ENCODE measurements at regions not wholly inside any gene's neighbourhood (a gene's known extent, or its start where the extent isn't known, plus 50 kb on each side); places are given as distances from the start of the nearest gene placed in this dataset.
A peak's percentile ranks its signal among the peaks of the same experiment; 100 is the strongest.

DNA sequence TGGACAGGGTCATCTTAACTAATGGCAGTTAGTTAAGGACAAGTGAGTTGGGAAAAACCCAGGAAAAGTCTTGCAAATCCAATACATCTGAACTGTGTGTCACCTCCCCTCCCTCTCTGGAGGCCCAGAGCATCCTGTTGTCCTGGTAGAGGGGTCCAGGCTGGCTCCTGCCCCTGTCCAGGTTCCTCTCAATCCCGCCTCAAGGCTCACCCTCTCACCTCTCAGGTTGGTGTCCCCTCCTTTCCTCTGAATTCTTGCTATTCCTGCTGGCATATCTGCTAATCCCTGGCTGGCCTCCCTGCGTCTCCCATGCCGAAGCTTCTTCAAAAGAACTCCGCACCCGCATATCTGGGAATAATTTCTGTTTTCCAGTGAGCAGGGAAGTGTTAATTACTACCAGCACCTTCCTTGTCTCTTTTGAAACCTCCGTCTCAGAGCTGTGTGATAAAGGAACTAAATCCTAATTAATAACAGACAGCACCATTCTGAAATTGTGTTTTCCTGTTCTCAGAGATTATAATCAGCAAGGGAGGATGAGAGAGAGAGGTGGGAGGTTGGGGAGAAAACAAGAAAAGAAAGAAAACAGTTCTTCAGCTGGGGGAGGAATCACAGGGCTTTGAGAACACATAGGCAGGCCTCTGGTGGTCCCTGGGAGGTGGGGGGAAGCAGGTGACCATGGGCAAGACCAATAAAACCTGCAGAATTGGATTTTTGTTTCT, 568.0 kb downstream of the PTPRU start:
- no peak for DNase-seq (ENCODE audit: extremely low spot score)
- ChIA-PET POLR2A (no interaction called here), CTCF (interaction anchor here (1.1 to 1.5 kb wide), 3 partner anchors 17 to 576 kb away, joined by 3 read pairs; no protein-coding TSS in a partner anchor)
- TF ChIP-seq, protein P1, sequence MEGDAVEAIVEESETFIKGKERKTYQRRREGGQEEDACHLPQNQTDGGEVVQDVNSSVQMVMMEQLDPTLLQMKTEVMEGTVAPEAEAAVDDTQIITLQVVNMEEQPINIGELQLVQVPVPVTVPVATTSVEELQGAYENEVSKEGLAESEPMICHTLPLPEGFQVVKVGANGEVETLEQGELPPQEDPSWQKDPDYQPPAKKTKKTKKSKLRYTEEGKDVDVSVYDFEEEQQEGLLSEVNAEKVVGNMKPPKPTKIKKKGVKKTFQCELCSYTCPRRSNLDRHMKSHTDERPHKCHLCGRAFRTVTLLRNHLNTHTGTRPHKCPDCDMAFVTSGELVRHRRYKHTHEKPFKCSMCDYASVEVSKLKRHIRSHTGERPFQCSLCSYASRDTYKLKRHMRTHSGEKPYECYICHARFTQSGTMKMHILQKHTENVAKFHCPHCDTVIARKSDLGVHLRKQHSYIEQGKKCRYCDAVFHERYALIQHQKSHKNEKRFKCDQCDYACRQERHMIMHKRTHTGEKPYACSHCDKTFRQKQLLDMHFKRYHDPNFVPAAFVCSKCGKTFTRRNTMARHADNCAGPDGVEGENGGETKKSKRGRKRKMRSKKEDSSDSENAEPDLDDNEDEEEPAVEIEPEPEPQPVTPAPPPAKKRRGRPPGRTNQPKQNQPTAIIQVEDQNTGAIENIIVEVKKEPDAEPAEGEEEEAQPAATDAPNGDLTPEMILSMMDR (IDR thresholded peaks at IDR 0.05; ENCODE audit: control extremely low read depth, extremely low read depth, low read depth, missing control alignments): no peak

DNA sequence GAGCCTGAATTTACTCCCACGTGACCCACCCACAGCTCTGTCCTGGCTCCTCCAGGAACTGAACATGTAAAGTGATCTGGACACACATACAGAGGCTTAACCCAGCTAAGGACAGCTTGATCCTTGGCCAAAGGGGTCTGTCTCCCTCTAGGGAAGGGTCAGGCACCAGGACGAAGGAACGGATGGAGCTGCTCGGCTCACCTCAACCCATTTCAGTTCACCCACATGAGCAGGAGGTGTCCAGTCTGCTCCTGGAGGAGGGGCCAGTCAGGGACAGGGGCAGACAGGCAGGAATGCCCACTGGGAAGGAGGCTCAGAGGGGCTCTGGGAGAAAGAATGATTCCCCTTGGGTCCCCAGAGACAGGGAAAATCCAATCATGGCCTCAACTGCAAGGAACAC, 567.2 kb downstream of the PTPRU start:
- CTCF ChIA-PET: interaction anchor here (1.1 to 1.5 kb wide), 3 partner anchors 10 to 577 kb away, joined by 3 read pairs; no protein-coding TSS in a partner anchor
- POLR2A ChIA-PET: no interaction called here
- TF ChIP-seq, protein P1 (IDR thresholded peaks at IDR 0.05; ENCODE audit: control extremely low read depth, extremely low read depth, low read depth, missing control alignments): no peak
- DNase-seq (ENCODE audit: extremely low spot score): no peak

DNA sequence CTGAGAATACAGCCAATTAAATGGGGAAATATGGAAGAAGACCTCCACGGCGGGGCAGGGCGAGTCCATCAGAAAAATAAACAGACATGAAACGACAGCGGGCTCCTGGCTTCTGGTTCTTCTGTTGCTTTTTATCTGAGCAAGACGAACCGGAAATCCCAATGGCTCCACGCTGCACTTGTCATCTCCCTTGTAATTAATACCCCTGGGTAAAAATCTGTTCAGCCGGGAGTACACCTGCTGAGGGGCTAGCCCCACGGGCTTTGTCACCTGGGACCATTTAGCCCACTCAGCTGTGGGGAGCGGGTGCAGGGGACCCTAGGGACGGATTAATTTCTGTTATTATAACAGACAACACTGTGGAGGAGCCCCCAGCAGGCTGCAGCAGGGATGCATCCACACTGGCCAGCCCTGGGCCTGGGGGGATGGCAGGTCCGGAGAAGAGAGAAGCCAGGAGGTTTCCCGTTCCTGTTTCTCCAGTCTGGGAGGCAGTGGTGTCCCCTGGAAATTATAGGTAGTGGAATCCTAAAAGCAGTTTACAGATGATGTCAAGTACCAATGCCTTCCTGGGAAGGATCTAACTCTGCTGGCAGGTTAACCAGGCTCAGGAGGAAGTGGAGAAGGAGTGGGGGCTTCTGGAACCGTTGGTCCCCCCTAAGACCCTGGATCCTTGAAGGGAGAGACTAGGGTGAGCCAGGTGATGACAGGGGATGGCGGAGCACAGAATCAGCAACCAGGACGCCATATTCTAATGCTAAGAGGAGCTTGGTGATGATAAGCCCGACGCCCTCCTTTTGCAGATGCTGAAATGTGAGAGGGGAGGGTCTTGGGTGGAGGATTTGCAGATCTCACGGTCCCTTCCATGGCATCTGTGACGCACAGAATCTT, 566.1 kb downstream of the PTPRU start:
- peak; percentile 10 for DNase-seq (ENCODE audit: extremely low spot score)
- ChIA-PET CTCF (interaction anchor here (1.1 kb wide), 1 partner anchor 9 kb away, joined by 3 read pairs; no protein-coding TSS in a partner anchor), POLR2A (no interaction called here)
- TF ChIP-seq, protein P1 (IDR thresholded peaks at IDR 0.05; ENCODE audit: control extremely low read depth, extremely low read depth, low read depth, missing control alignments): no peak

DNA sequence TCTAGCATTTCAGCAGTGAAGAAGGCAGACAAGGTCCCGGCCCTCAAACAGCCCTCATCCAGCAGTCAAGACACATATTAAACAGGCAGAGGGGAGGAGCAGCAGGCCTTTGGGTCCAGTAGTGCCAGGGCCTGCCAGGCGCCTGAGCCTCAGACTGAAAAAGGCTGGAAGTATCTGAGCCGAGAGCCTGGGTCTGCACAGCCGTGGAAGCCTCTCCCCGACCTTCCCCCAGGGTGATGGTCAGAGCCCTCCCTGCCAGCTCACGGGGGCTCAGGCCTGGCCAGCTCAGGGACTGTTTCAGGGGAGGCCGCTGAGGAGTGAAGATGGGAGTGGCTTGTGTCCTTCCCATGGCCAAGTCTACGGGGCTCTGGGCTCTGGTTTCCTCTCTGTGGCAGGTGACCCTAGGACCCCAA, 565.2 kb downstream of the PTPRU start:
- TF ChIP-seq, protein P1 (IDR thresholded peaks at IDR 0.05; ENCODE audit: control extremely low read depth, extremely low read depth, low read depth, missing control alignments): no peak
- ChIA-PET POLR2A (no interaction called here), CTCF (no interaction called here)
- peak; percentile 9 for DNase-seq (ENCODE audit: extremely low spot score)

DNA sequence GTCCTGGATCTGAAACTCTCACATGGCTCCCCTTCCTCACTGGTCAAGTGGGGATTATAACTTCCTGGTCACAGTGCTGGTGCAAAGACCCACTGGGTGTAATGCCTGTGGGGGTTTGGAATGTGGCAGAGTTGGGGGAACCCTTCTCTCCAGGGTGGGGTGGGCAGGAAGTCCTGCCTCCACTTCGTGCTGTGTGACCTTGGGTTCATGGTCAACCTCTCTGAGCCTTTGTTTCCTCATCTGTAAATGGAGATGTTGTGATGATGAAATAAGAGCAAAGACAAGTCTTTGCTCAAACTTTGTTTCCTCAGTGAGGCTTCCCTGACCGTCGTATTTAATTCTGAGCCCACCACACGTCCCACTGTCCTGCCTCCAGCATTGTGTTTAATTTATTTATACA, 564.7 kb downstream of the PTPRU start:
- no peak for DNase-seq (ENCODE audit: extremely low spot score)
- TF ChIP-seq, protein P1 (IDR thresholded peaks at IDR 0.05; ENCODE audit: control extremely low read depth, extremely low read depth, low read depth, missing control alignments): no peak
- ChIA-PET CTCF (no interaction called here), POLR2A (no interaction called here)

DNA sequence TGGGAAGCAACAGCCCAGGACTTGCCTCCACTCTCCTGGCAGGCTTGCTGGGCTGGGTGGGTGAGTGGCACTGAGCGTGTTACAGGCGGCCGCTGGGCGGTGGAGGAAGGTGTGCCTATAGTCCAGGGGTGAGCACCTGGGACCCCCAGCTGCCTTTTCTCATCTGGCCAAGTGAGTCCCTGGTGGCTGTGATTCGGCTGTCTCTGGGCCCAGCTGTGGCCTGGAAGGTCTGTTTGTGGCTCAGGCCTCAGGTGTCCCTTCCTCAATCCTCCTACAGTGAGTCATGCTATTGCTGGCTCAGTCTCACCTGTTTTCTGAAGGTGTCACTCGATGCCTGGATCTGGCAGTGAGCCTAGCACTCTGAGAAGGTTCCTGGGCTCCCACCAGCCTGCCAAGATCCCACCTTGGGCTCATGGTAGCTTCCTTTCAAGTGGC, 564.2 kb downstream of the PTPRU start:
- DNase-seq (ENCODE audit: extremely low spot score): no peak
- TF ChIP-seq, protein P1 (IDR thresholded peaks at IDR 0.05; ENCODE audit: control extremely low read depth, extremely low read depth, low read depth, missing control alignments): no peak
- ChIA-PET CTCF (no interaction called here), POLR2A (no interaction called here)

All from GM10248 (cell line).